ENCODE measurements at regions not wholly inside any gene's neighbourhood (a gene's known extent, or its start where the extent isn't known, plus 50 kb on each side); places are given as distances from the start of the nearest gene placed in this dataset.

GRCh38 chr2:187876554-187876953 is 322.3 kb upstream of the TFPI start (continued):
- TF ChIP-seq SP2 (IDR thresholded peaks at IDR 0.05; ENCODE audit: low read length) (no peak), ATF3 (IDR thresholded peaks at IDR 0.05; ENCODE audit: insufficient read depth, low read depth, low read length) (no peak), CBX5 (IDR thresholded peaks at IDR 0.05; ENCODE audit: low read depth, low read length) (no peak), ASH2L (IDR thresholded peaks at IDR 0.05; ENCODE audit: low read length) (no peak), TAF7 (optimal IDR thresholded peaks at IDR 0.05; ENCODE audit: borderline replicate concordance, low read depth, low read length) (no peak), POLR2A (IDR thresholded peaks at IDR 0.05; ENCODE audit: control extremely low read depth in 1 of 2, low read depth in 2 of 2, low read length in 2 of 2) (no peak), SIX5 (IDR thresholded peaks at IDR 0.05; ENCODE audit: low read depth, low read length) (no peak), TBP (IDR thresholded peaks at IDR 0.05; ENCODE audit: low read depth, low read length) (no peak)

All from H1 (cell line).